GM18519 (cell line): ENCODE measurements at regions not wholly inside any gene's neighbourhood (a gene's known extent, or its start where the extent isn't known, plus 50 kb on each side); places are given as distances from the start of the nearest gene placed in this dataset.

Experiments used
- ATAC-seq: cut with Tn5 transposase; IDR thresholded peaks from one replicate; pipeline ENCODE4 v1.9.1; 2021; ENCODE audit warnings: mild to moderate bottlenecking, moderate library complexity; ENCODE audit not compliant: unreplicated experiment, low FRiP score

DNA sequence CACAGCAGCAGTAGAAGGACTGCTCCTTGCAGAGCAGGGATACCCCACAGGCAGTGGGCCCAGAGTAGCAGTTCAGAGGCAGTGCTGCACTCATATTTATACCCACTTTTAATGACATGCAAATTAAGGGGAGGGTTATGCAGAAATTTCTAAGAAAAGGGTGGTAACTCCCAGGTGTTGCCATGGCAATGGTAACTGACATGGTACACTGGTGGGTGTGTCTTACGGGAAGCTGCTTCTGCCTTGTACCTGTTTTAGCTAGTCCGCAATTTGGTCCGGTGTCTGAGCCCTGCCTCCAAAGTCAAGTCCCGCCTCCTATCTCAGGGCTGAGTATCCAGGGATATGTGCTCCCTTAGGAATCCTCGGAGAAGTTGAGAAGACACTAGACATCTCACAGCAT, 79.2 kb upstream of the UQCRFS1 start:
- no peak for ATAC-seq

GRCh38 chr19:29292562-29292961, 79.6 kb upstream of the UQCRFS1 start:
- ATAC-seq, result no peak

- ATAC-seq, result no peak
These were observed 80.3 kb upstream of the UQCRFS1 start for GRCh38 chr19:29293292-29293691.

GRCh38 chr19:29293736-29294342, 80.9 kb upstream of the UQCRFS1 start:
- no peak for ATAC-seq

- ATAC-seq, result no peak
These were observed 81.4 kb upstream of the UQCRFS1 start for GRCh38 chr19:29294343-29294811.

GRCh38 chr19:29295285-29295684, 82.3 kb upstream of the UQCRFS1 start:
- ATAC-seq, result no peak

- no peak for ATAC-seq
These were observed 84.4 kb upstream of the UQCRFS1 start for GRCh38 chr19:29297381-29297780.

DNA sequence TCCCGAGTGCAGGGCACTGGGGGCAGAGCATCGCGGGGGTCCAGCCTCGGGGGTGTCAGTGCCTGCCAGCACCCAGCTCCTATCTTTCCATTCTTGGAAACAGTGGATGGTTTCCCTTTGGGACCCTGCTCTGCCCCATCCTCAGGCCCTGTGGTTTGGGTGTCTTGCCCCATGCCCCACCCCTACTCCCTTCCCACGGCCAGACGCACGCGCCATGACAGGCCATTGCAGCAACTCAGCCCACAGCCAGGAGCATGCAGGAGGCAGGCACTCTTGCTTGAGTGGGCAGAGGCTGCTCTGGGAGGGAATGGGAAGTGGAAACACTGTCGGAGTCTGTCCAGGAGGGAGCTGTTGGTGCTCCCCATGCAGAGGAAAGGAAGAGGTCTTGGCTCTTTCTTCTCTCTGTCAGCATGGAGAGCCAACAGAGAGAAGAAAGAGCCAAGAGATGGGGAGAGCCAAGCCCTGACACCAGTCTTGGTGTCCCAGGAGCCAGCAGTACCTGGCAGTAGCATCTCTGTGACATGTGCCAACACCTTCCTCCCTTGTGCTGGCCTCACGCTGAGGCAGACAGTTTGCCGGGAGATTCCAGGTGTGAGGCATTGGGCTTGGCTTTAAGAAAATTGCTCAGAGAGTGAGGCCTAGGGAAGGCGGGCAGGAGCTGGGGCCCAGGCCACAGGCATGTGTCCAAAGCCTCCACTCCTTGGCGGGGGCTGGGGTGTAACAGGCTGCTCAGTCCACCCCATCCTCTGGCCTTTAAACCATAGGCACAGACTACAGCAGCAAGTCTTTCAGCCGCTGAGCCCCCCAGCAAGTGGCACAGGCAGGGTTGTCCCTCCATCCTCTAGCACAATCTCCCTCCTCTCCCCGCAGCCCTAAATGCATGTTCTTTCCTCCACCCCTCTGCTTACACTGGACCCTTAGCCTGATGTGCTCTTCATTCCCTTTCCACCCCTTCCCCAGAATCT, 86.7 kb upstream of the UQCRFS1 start:
- ATAC-seq, result no peak

- no peak for ATAC-seq
These were observed 89.3 kb upstream of the UQCRFS1 start for GRCh38 chr19:29302002-29302928.

GRCh38 chr19:29303069-29303718, 90.2 kb upstream of the UQCRFS1 start:
- ATAC-seq, result no peak

GRCh38 chr19:29303719-29304090, 90.8 kb upstream of the UQCRFS1 start:
- no peak for ATAC-seq

GRCh38 chr19:29305268-29305667, 92.3 kb upstream of the UQCRFS1 start:
- no peak for ATAC-seq

DNA sequence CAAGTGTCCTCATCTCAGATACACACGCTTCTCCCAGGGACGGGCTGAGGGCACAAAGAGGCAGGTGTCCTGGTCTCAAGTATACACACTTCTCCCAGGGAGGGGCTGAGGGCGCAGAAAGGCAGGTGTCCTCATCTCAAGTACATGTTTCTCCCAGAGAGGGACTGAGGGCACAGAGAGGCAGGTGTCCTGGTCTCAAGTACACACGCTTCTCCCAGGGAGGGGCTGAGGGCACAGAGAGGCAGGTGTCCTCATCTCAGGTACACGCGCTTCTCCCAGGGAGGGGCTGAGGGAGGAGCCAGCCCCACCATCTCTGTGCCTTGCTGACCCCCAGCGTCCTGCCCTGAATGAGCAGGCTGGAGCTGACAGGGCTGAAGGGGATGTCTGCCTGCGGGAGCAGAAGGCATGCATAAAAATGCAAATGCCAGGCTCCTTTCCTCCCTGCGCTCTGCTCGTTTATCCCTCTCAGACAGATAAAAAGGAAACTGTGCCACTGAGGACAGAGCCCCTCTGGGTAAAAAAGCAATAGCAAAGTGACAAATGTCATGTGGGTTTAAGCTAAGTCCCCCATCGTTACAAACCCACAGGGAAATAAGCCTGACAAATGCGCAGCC, 96.1 kb upstream of the UQCRFS1 start:
- ATAC-seq, result no peak

GRCh38 chr19:29309637-29310036, 96.7 kb upstream of the UQCRFS1 start:
- no peak for ATAC-seq

DNA sequence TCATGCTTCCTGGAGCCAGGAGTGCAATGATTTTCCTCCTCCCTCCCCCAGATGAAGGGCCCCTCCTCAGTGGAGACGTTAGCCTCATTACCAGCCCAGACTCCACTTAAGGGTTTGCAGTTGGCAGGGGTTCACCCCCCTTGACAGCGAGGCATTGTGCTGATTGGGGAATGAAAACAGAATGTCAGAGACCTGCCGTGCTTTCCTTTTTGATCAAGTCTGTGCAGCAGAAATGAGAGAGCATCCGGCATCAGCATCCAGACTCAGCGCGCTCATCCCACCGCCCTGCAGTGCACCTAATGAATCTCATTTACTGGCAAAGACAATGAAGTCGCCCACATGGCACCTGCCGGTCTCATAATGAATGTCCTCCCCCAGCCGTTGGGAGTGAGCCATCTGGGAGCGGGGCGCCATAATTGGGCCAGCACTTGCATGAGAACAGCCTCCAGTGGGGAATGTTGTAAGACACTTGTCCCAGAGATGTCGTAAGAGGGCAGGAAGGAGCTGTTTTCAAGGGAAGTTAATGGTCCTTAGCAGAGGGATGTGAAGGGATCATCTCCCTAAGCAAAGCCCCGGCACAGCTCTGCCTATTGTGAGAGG, 98.3 kb upstream of the UQCRFS1 start:
- ATAC-seq, result no peak

DNA sequence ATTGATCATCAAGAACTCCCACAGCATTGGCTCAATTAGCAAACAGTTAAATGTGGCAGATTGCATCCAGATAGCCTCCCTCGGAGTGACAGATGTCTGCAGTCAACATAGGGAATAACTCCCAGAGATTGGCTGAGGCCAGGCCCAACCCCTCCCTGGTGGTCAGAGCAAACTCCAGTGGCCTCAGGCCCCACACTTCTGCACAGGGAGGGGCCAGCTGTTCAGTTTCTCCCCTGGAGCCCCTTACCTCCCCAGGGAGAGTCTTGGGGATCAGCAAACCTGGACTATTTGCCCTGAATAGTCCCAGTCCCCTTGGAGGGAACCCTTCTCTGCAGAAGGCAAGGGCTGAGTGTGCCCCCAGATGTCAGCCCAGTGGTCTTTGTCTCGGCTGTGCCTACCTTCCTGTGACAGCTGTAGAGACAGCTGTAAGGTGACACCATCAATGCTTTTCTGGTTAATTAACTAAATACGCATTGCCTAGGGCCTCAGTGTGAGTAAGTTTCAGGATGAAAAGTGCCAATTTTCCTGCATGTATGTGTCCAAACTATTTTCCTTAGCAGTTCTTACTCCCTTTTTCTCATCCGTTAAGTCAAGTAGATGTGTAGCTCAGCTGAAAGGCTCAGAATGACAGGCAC, 102.7 kb upstream of the UQCRFS1 start:
- no peak for ATAC-seq

- no peak for ATAC-seq
These were observed 105.6 kb upstream of the UQCRFS1 start for GRCh38 chr19:29318581-29318980.

DNA sequence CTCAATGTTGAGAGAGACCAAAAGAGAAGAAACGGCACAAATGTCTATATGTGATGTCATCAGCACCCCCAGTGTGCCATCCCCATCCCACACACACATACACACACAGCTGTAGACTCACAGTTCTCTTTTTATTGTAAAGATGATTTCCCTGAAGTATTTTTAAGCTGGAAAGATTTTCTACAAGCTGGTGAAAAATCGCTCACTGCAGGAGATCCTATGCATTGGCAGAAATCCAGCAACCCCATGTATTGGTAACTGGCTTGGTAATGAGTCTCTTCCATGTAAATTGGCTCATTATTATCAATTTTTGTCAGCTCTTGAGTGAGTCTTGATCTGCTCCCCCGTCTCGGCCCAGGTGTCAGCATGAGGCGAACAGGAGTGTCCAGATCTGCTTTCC, 107.1 kb upstream of the UQCRFS1 start:
- ATAC-seq, result no peak

DNA sequence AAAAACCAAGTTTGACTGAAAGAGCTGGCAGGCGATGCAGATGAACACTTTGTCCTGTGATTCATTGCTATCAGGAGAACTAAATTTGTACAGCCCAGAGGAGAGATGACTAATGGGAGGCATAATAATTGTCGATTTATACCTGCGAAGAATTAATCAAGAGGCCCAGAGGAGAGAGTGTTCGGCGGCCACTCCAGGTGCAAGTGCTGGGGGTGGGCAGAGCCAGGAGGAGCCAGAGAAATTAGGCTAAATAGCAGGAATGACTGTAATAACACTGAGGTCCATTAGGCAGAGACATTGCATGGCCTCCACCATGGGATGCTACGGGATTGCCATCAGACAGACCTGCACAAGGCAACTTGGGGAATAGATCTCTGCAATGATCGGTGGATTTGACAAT, 107.7 kb upstream of the UQCRFS1 start:
- no peak for ATAC-seq
